Left lung (tissue), 4 donors: ENCODE measurements at regions not wholly inside any gene's neighbourhood (a gene's known extent, or its start where the extent isn't known, plus 50 kb on each side); places are given as distances from the start of the nearest gene placed in this dataset.
A peak's percentile ranks its signal among the peaks of the same experiment; 100 is the strongest.
"Not testable (repeated sequence)": the region's sequence is repeated elsewhere in the genome, so short reads cannot be mapped to it uniquely, and the experiment has no call there.

Source experiments
- ATAC-seq: fragments of 200-7000 bp; cut with Tn5 transposase; one replicate; pipeline ENCODE4 v1.9.1; 2020; ENCODE audit warnings: moderate library complexity
- DNase-seq, 4 donors: peaks; one replicate each; pipeline ENCODE4 v3.0.0-alpha.2; 2013 to 2020
- H3K27ac ChIP-seq, 2 donors: fragments of 200-600 bp; sonication (generic) in 1 of 2; one replicate each; pipeline versions ENCODE4 v1.5.0 to v1.8.0; 2020 to 2021
- H3K27me3 ChIP-seq, 2 donors: fragments of 200-600 bp; sonication (generic) in 1 of 2; one replicate each; pipeline versions ENCODE4 v1.5.0 to v1.8.0; 2020 to 2021
- H3K36me3 ChIP-seq, 2 donors: fragments of 200-600 bp; sonication (generic) in 1 of 2; one replicate each; pipeline versions ENCODE4 v1.5.0 to v1.8.0; 2020 to 2021
- H3K4me1 ChIP-seq, 2 donors: fragments of 200-600 bp; one replicate each; pipeline ENCODE4 v1.8.0; 2021
- H3K4me3 ChIP-seq, 2 donors: fragments of 200-600 bp; sonication (generic) in 1 of 2; one replicate each; pipeline versions ENCODE4 v1.5.0 to v1.8.0; 2020 to 2021; ENCODE audit warnings: mild to moderate bottlenecking in 1 of 2
- H3K9me3 ChIP-seq, 2 donors: fragments of 200-600 bp; sonication (generic) in 1 of 2; one replicate each; pipeline versions ENCODE4 v1.5.0 to v1.8.0; 2020 to 2021
- CTCF ChIP-seq, 2 donors: fragments of 200-600 bp; sonication (generic) in 1 of 2; IDR thresholded peaks; one replicate each; pipeline versions ENCODE4 v1.5.0 to v1.8.0; 2021; ENCODE audit warnings: antibody characterized with exemption in 2 of 2
- intact Hi-C, 2 donors: fragments of 100-400 bp; cut with DNase I; formaldehyde crosslinking; loops; one replicate each; pipeline versions ENCODE4 v1.11.2 to v1.14.2; 2022
- donor health status: DM: no; HTN: yes; CAD: no.
- donor health status: DM: no; HTN: no; CAD: no.

- ATAC-seq (peak; percentile 64), DNase-seq (no peak)
- no peaks in the 10 kb centered on the region for H3K9me3 ChIP-seq
- H3K36me3 ChIP-seq, result no peaks in the 10 kb centered on the region
- no peak for TF ChIP-seq CTCF (IDR thresholded peaks at IDR 0.05)
- no peak overlapping the region for H3K4me3 ChIP-seq
- no peak overlapping the region for H3K27ac ChIP-seq
- H3K4me1 ChIP-seq, result peaks cover 5 to 26% of the 10 kb centered on the region in 2 donors
- peaks cover 0 to 5% of the 10 kb centered on the region in 2 donors for H3K27me3 ChIP-seq
- intact Hi-C loops, result no loop called here
Observed at GRCh38 chr5:17127743-17128231, 89.6 kb upstream of the BASP1 start.

- no peak for TF ChIP-seq CTCF (IDR thresholded peaks at IDR 0.05)
- H3K4me3 ChIP-seq, result no peak overlapping the region
- no peaks in the 10 kb centered on the region for H3K36me3 ChIP-seq
- H3K4me1 ChIP-seq, result peaks cover 5 to 28% of the 10 kb centered on the region in 2 donors
- ATAC-seq (peak; percentile 50), DNase-seq (no peak)
- peaks cover 0 to 5% of the 10 kb centered on the region in 2 donors for H3K27me3 ChIP-seq
- intact Hi-C loops, result no loop called here
- no peaks in the 10 kb centered on the region for H3K9me3 ChIP-seq
- peak overlapping the region in 1 of 2 donors; percentile 2 for H3K27ac ChIP-seq
Observed at GRCh38 chr5:17129093-17129849, 88.2 kb upstream of the BASP1 start.

GRCh38 chr5:17130302-17130701, 87.1 kb upstream of the BASP1 start:
- intact Hi-C loops, H3K4me3 ChIP-seq, H3K36me3 ChIP-seq, H3K9me3 ChIP-seq, ATAC-seq, H3K27ac ChIP-seq, DNase-seq, H3K27me3 ChIP-seq: not testable (repeated sequence)
- H3K4me1 ChIP-seq, result peaks cover 5 to 28% of the 10 kb centered on the region in 2 donors

- peaks cover 0 to 5% of the 10 kb centered on the region in 2 donors for H3K27me3 ChIP-seq
- no peak overlapping the region for H3K4me3 ChIP-seq
- DNase-seq (no peak), ATAC-seq (peak; percentile 51)
- peak; percentile 62 to 70 for TF ChIP-seq CTCF (IDR thresholded peaks at IDR 0.05)
- peaks cover 5 to 28% of the 10 kb centered on the region in 2 donors for H3K4me1 ChIP-seq
- no peaks in the 10 kb centered on the region for H3K9me3 ChIP-seq
- H3K36me3 ChIP-seq, result no peaks in the 10 kb centered on the region
- intact Hi-C loops, result no loop called here
- no peak overlapping the region for H3K27ac ChIP-seq
Observed at GRCh38 chr5:17132444-17133083, 84.9 kb upstream of the BASP1 start.

GRCh38 chr5:17135050-17135449, 82.4 kb upstream of the BASP1 start:
- H3K36me3 ChIP-seq, result no peaks in the 10 kb centered on the region
- no peak overlapping the region for H3K27ac ChIP-seq
- no peaks in the 10 kb centered on the region for H3K9me3 ChIP-seq
- ATAC-seq (no peak), DNase-seq (no peak)
- H3K27me3 ChIP-seq, result peaks cover 0 to 1% of the 10 kb centered on the region in 2 donors
- H3K4me3 ChIP-seq, result no peak overlapping the region
- TF ChIP-seq CTCF (IDR thresholded peaks at IDR 0.05), result no peak
- H3K4me1 ChIP-seq, result peaks cover 0 to 21% of the 10 kb centered on the region in 2 donors
- intact Hi-C loops, result no loop called here
